A673 (cell line): ENCODE measurements at regions not wholly inside any gene's neighbourhood (a gene's known extent, or its start where the extent isn't known, plus 50 kb on each side); places are given as distances from the start of the nearest gene placed in this dataset.

Source experiments
- EZH2 ChIP-seq: fragments of 200-600 bp; sonication (generic); IDR thresholded peaks from 2 replicates; pipeline ENCODE4 v1.6.1; 2017; ENCODE audit warnings: borderline replicate concordance, low read depth, mild to moderate bottlenecking, mixed read lengths, antibody characterized with exemption, low read length; ENCODE audit not compliant: poor library complexity, severe bottlenecking
- TF ChIP-seq, protein P1 (sequence below): fragments of 300-800, 200-600 bp; sonication (generic); conservative IDR thresholded peaks from 2 replicates; pipeline ENCODE4 v1.5.1; 2017; ENCODE audit warnings: low read depth, mild to moderate bottlenecking, antibody characterized with exemption, low read length, moderate library complexity, mixed read lengths

DNA sequence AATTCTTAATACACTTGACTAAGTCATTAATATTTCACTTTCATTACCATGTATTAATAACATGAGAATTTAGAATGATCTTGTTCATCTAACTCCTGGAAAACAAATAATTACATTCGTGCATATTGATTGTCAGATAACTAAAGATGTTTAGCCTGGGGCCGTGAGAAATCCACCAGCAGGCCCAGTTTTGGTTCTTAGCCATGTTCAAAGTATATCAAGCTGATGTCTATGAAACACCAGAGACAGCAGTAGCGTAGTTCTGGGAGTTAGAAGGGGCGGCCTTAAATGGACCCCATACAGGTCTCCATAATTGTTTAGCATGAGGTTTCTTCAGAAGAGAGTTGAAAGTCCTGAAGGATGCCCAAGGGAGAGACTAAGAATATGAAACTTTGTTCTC is 103.6 kb upstream of the DPH6 start:
- TF ChIP-seq, protein P1, sequence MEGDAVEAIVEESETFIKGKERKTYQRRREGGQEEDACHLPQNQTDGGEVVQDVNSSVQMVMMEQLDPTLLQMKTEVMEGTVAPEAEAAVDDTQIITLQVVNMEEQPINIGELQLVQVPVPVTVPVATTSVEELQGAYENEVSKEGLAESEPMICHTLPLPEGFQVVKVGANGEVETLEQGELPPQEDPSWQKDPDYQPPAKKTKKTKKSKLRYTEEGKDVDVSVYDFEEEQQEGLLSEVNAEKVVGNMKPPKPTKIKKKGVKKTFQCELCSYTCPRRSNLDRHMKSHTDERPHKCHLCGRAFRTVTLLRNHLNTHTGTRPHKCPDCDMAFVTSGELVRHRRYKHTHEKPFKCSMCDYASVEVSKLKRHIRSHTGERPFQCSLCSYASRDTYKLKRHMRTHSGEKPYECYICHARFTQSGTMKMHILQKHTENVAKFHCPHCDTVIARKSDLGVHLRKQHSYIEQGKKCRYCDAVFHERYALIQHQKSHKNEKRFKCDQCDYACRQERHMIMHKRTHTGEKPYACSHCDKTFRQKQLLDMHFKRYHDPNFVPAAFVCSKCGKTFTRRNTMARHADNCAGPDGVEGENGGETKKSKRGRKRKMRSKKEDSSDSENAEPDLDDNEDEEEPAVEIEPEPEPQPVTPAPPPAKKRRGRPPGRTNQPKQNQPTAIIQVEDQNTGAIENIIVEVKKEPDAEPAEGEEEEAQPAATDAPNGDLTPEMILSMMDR, result no peak
- no peak for TF ChIP-seq EZH2
